Caco-2 (cell line): ENCODE measurements at regions not wholly inside any gene's neighbourhood (a gene's known extent, or its start where the extent isn't known, plus 50 kb on each side); places are given as distances from the start of the nearest gene placed in this dataset.

Experiments
- BruUV-seq: library from RNA; stranded (reverse); fragments of 400-500 nt; replicated peaks from 2 replicates; lab custom pipeline; 2021; lab: Mats Ljungman, UMichigan
- CTCF ChIA-PET: fragments of 300-600 bp; sonication (Branson Sonifier 250); formaldehyde crosslinking; loops from one replicate; lab custom pipeline; 2022; ENCODE audit warnings: antibody characterized with exemption; lab: Charles Lee
- POLR2A ChIA-PET: fragments of 300-600 bp; sonication (Branson Sonifier 250); formaldehyde crosslinking; loops from one replicate; lab custom pipeline; 2022; ENCODE audit warnings: antibody characterized with exemption; lab: Charles Lee
- DNase-seq, 2 experiments: peaks; one replicate each; pipeline versions ENCODE4 v3.0.0 to v3.0.0-alpha.2; 2020 to 2022
- H3K27me3 ChIP-seq: replicated peaks from 2 replicates; pipeline ENCODE4 v1.6.0; 2011; ENCODE audit warnings: low read length; ENCODE audit not compliant: control insufficient read depth, insufficient read depth
- H3K36me3 ChIP-seq: 2 replicates; pipeline ENCODE4 v1.5.1; 2011; ENCODE audit warnings: low read length; ENCODE audit not compliant: control insufficient read depth, insufficient read depth
- H3K4me1 ChIP-seq: fragments of 250-450 bp; sonication (Bioruptor Pico); 2 replicates; pipeline ENCODE4 v1.5.1; 2020; ENCODE audit warnings: mild to moderate bottlenecking
- H3K4me3 ChIP-seq: 2 replicates; pipeline ENCODE4 v1.5.1; 2011; ENCODE audit warnings: low read depth, mild to moderate bottlenecking, control low read depth, low read length
- H3K9me3 ChIP-seq: fragments of 250-450 bp; sonication (Bioruptor Pico); 2 replicates; pipeline ENCODE4 v1.5.1; 2020; ENCODE audit warnings: mild to moderate bottlenecking, moderate library complexity
- H3K27ac Mint-ChIP-seq: one replicate; pipeline ENCODE4 v1.8.0; 2022; ENCODE audit warnings: mixed read lengths; ENCODE audit not compliant: unreplicated experiment
- H3K27me3 Mint-ChIP-seq: one replicate; pipeline ENCODE4 v1.8.0; 2022; ENCODE audit warnings: mixed read lengths; ENCODE audit not compliant: insufficient read depth, unreplicated experiment
- H3K36me3 Mint-ChIP-seq: one replicate; pipeline ENCODE4 v1.8.0; 2022; ENCODE audit warnings: mild to moderate bottlenecking, mixed read lengths; ENCODE audit not compliant: insufficient read depth, unreplicated experiment
- H3K4me1 Mint-ChIP-seq: one replicate; pipeline ENCODE4 v1.8.0; 2022; ENCODE audit warnings: low read depth, mixed read lengths; ENCODE audit not compliant: unreplicated experiment
- H3K4me3 Mint-ChIP-seq: one replicate; pipeline ENCODE4 v1.8.0; 2022; ENCODE audit warnings: mild to moderate bottlenecking, moderate library complexity, mixed read lengths; ENCODE audit not compliant: unreplicated experiment
- H3K9me3 Mint-ChIP-seq: one replicate; pipeline ENCODE4 v1.8.0; 2022; ENCODE audit warnings: mixed read lengths; ENCODE audit not compliant: unreplicated experiment
- intact Hi-C: fragments of 100-400 bp; cut with micrococcal nuclease; formaldehyde crosslinking; loops from one replicate; pipeline ENCODE4 v1.10.0; 2022; ENCODE audit not compliant: unreplicated experiment
- TF ChIP-seq, protein P1 (sequence below), 2 experiments: fragments of 200-600 bp in 1 of 2; IDR thresholded peaks; 1 replicate in 1 of 2; 2 replicates in 1 of 2; pipeline versions ENCODE4 v1.5.1 to v1.8.0; 2011 to 2022; ENCODE audit warnings: antibody characterized with exemption in 1 of 2, control low read depth in 1 of 2, inconsistent platforms in 1 of 2, low read depth in 1 of 2, low read length in 1 of 2, mild to moderate bottlenecking in 1 of 2, moderate library complexity in 1 of 2; ENCODE audit not compliant: insufficient read depth in 1 of 2, severe bottlenecking in 1 of 2, unreplicated experiment in 1 of 2

GRCh38 chr4:8779490-8779932, 92.1 kb downstream of the HMX1 start:
- H3K4me1 Mint-ChIP-seq: no peaks in the 10 kb centered on the region

GRCh38 chr4:8778760-8779159, 92.9 kb downstream of the HMX1 start:
- BruUV-seq: no TSS peak
- ChIA-PET POLR2A (no interaction called here), CTCF (no interaction called here)
- Mint-ChIP-seq H3K4me1 (no peaks in the 10 kb centered on the region), H3K27ac (no peak overlapping the region), H3K36me3 (no peaks in the 10 kb centered on the region), H3K4me3 (no peak overlapping the region), H3K9me3 (no peaks in the 10 kb centered on the region), H3K27me3 (no peaks in the 10 kb centered on the region)
- no peaks in the 10 kb centered on the region for H3K36me3 ChIP-seq
- H3K27me3 ChIP-seq: no peaks in the 10 kb centered on the region
- H3K4me1 ChIP-seq: no peaks in the 10 kb centered on the region
- DNase-seq: no peak
- intact Hi-C loops: no loop called here
- TF ChIP-seq, protein P1, sequence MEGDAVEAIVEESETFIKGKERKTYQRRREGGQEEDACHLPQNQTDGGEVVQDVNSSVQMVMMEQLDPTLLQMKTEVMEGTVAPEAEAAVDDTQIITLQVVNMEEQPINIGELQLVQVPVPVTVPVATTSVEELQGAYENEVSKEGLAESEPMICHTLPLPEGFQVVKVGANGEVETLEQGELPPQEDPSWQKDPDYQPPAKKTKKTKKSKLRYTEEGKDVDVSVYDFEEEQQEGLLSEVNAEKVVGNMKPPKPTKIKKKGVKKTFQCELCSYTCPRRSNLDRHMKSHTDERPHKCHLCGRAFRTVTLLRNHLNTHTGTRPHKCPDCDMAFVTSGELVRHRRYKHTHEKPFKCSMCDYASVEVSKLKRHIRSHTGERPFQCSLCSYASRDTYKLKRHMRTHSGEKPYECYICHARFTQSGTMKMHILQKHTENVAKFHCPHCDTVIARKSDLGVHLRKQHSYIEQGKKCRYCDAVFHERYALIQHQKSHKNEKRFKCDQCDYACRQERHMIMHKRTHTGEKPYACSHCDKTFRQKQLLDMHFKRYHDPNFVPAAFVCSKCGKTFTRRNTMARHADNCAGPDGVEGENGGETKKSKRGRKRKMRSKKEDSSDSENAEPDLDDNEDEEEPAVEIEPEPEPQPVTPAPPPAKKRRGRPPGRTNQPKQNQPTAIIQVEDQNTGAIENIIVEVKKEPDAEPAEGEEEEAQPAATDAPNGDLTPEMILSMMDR (IDR thresholded peaks at IDR 0.05; ENCODE audit: insufficient read depth in 1 of 2, low read depth in 1 of 2, low read length in 1 of 2, severe bottlenecking in 1 of 2, unreplicated experiment in 1 of 2): no peak
- no peaks in the 10 kb centered on the region for H3K9me3 ChIP-seq
- H3K4me3 ChIP-seq: no peak overlapping the region

More at GRCh38 chr4:8779490-8779932, 92.1 kb downstream of the HMX1 start:
- H3K9me3 Mint-ChIP-seq: no peaks in the 10 kb centered on the region
- Histone ChIP-seq H3K4me1 (no peaks in the 10 kb centered on the region), H3K9me3 (no peaks in the 10 kb centered on the region), H3K4me3 (no peak overlapping the region), H3K27me3 (no peaks in the 10 kb centered on the region), H3K36me3 (no peaks in the 10 kb centered on the region)
- no peaks in the 10 kb centered on the region for H3K27me3 Mint-ChIP-seq
- no peaks in the 10 kb centered on the region for H3K36me3 Mint-ChIP-seq
- DNase-seq: peak in 1 of 2 experiments; percentile 13
- no peak overlapping the region for H3K4me3 Mint-ChIP-seq
- CTCF ChIA-PET: no interaction called here
- POLR2A ChIA-PET: no interaction called here
- intact Hi-C loops: no loop called here
- TF ChIP-seq, protein P1 (IDR thresholded peaks at IDR 0.05; ENCODE audit: insufficient read depth in 1 of 2, low read depth in 1 of 2, low read length in 1 of 2, severe bottlenecking in 1 of 2, unreplicated experiment in 1 of 2): no peak
- no TSS peak for BruUV-seq
- no peak overlapping the region for H3K27ac Mint-ChIP-seq

DNA sequence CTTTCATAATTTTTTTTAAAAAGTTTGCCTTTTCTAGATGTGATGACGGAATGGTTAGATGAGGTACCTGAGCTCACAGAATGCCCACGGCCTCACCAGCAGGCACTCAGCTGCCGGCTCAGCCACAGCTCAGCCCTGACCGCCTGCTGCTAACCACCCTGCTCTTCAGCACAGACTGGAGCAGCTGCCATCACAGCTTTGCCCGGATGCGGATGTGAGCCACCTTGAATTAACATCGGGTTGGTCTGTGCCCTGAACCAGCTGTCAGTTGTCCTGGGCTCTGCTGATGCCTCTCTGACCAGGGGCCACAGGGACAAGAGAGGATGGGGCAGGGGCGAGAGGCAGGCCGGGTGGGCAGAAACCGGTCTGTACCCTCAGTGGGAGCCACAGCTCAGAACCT, 93.3 kb downstream of the HMX1 start:
- no peaks in the 10 kb centered on the region for H3K27me3 Mint-ChIP-seq
- Histone ChIP-seq H3K4me1 (no peaks in the 10 kb centered on the region), H3K9me3 (no peaks in the 10 kb centered on the region), H3K27me3 (no peaks in the 10 kb centered on the region), H3K36me3 (no peaks in the 10 kb centered on the region), H3K4me3 (no peak overlapping the region)
- no TSS peak for BruUV-seq
- no peaks in the 10 kb centered on the region for H3K36me3 Mint-ChIP-seq
- intact Hi-C loops: no loop called here
- H3K9me3 Mint-ChIP-seq: no peaks in the 10 kb centered on the region
- TF ChIP-seq, protein P1 (IDR thresholded peaks at IDR 0.05; ENCODE audit: insufficient read depth in 1 of 2, low read depth in 1 of 2, low read length in 1 of 2, severe bottlenecking in 1 of 2, unreplicated experiment in 1 of 2): no peak
- H3K27ac Mint-ChIP-seq: no peak overlapping the region
- H3K4me1 Mint-ChIP-seq: no peaks in the 10 kb centered on the region
- ChIA-PET POLR2A (no interaction called here), CTCF (no interaction called here)
- DNase-seq: no peak
- no peak overlapping the region for H3K4me3 Mint-ChIP-seq
